ENCODE measurements at regions not wholly inside any gene's neighbourhood (a gene's known extent, or its start where the extent isn't known, plus 50 kb on each side); places are given as distances from the start of the nearest gene placed in this dataset.

- Histone ChIP-seq H2BK5ac (ENCODE audit: low read depth, low read length, poor library complexity, severe bottlenecking) (no peak overlapping the region), H3K4me2 (ENCODE audit: low read depth, low read length) (no peak overlapping the region), H4K5ac (ENCODE audit: low read depth, low read length) (no peak overlapping the region), H3K56ac (ENCODE audit: extremely low read depth, insufficient read depth, low read length) (no peak overlapping the region), H3K27ac (ENCODE audit: insufficient read depth, low read length) (no peak overlapping the region), H3K23ac (ENCODE audit: low read depth, low read length) (no peak overlapping the region), H4K91ac (ENCODE audit: insufficient read depth, low read depth, low read length) (no peak overlapping the region), H3K14ac (replicated peaks; ENCODE audit: low read depth, low read length) (no peak overlapping the region), H3K4ac (ENCODE audit: low read depth, low read length) (no peak overlapping the region), H3K36me3 (ENCODE audit: control insufficient read depth, insufficient read depth, low read length) (no peaks in the 10 kb centered on the region), H2AK5ac (ENCODE audit: low read depth, low read length) (no peak overlapping the region), H3K18ac (ENCODE audit: low read depth, low read length) (no peak overlapping the region), H2BK15ac (ENCODE audit: low read depth, low read length) (no peak overlapping the region), H4K20me1 (ENCODE audit: insufficient read depth, low read length) (no peaks in the 10 kb centered on the region), H2AK9ac (replicated peaks; ENCODE audit: low read depth, low read length, poor library complexity) (no peak overlapping the region), H3K9me1 (ENCODE audit: insufficient read depth, low read length) (no peaks in the 10 kb centered on the region), H2BK20ac (ENCODE audit: low read depth, low read length) (no peak overlapping the region), H3K9ac (ENCODE audit: low read depth, low read length) (no peak overlapping the region), H3K4me1 (ENCODE audit: control insufficient read depth, insufficient read depth, low read length) (no peaks in the 10 kb centered on the region), H2BK120ac (ENCODE audit: low read depth, low read length) (no peak overlapping the region), H3K79me1 (ENCODE audit: low read depth in 1 of 2, low read length in 2 of 2) (no peaks in the 10 kb centered on the region), H4K8ac (ENCODE audit: low read depth in 2 of 2, low read length in 2 of 2) (no peak overlapping the region), H3K9me3 (ENCODE audit: control insufficient read depth, insufficient read depth, low read length) (no peaks in the 10 kb centered on the region), H3K4me3 (ENCODE audit: insufficient read depth, low read depth, low read length) (no peak overlapping the region), H2AFZ (replicated peaks; ENCODE audit: low read length, poor library complexity) (no peak overlapping the region), H3K27me3 (ENCODE audit: control insufficient read depth, insufficient read depth, low read length) (no peaks in the 10 kb centered on the region)
- CTCF ChIA-PET = no interaction called here
- no peak for DNase-seq
- TF ChIP-seq POLR2A (IDR thresholded peaks at IDR 0.05; ENCODE audit: low read depth, low read length) (no peak), CHD1 (IDR thresholded peaks at IDR 0.05; ENCODE audit: low read depth, low read length) (no peak), NFE2L2 (IDR thresholded peaks at IDR 0.05; ENCODE audit: low read depth, low read length) (no peak), SMC3 (IDR thresholded peaks at IDR 0.05; ENCODE audit: low read depth, low read length) (no peak), BHLHE40 (IDR thresholded peaks at IDR 0.05; ENCODE audit: low read depth, low read length) (no peak), RCOR1 (IDR thresholded peaks at IDR 0.05; ENCODE audit: insufficient replicate concordance, low read length) (no peak), MXI1 (IDR thresholded peaks at IDR 0.05; ENCODE audit: borderline replicate concordance, low read depth, low read length) (no peak), ELK1 (IDR thresholded peaks at IDR 0.05; ENCODE audit: borderline replicate concordance, low read depth, low read length) (no peak), CTCF (conservative IDR thresholded peaks at IDR 0.05; ENCODE audit: low read depth, low read length) (no peak), FOS (IDR thresholded peaks at IDR 0.05; ENCODE audit: low read depth, low read length) (no peak), RFX5 (IDR thresholded peaks at IDR 0.05; ENCODE audit: low read depth, low read length) (no peak), RAD21 (IDR thresholded peaks at IDR 0.05; ENCODE audit: low read length) (no peak), CEBPB (IDR thresholded peaks at IDR 0.05; ENCODE audit: low read depth, low read length) (no peak), MAFK (IDR thresholded peaks at IDR 0.05; ENCODE audit: low read depth, low read length) (no peak), MAZ (IDR thresholded peaks at IDR 0.05; ENCODE audit: borderline replicate concordance, low read depth, low read length) (no peak)
- TF ChIP-seq, protein P1, sequence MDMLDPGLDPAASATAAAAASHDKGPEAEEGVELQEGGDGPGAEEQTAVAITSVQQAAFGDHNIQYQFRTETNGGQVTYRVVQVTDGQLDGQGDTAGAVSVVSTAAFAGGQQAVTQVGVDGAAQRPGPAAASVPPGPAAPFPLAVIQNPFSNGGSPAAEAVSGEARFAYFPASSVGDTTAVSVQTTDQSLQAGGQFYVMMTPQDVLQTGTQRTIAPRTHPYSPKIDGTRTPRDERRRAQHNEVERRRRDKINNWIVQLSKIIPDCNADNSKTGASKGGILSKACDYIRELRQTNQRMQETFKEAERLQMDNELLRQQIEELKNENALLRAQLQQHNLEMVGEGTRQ (IDR thresholded peaks at IDR 0.05; ENCODE audit: low read depth, low read length) = no peak
- no CpG with 5 or more reads among the region's 1 CpG for WGBS, 2 experiments (ENCODE audit: extremely low coverage in 2 of 2, insufficient read length in 1 of 2)
- no peak for ATAC-seq (ENCODE audit: low read depth)
- in situ Hi-C loops (cut with MboI; ENCODE audit: low sequenced_read_pairs) (no loop called here), intact Hi-C loops (cut with micrococcal nuclease) (no loop called here), dilution Hi-C loops (cut with HindIII; ENCODE audit: low sequenced_read_pairs, unreplicated experiment) (no loop called here)
- POLR2A ChIA-PET (ENCODE audit: unreplicated experiment) = no interaction called here
- BruUV-seq (replicated peaks) = no TSS peak
Observed at GRCh38 chr3:88235102-88235501, 85.3 kb downstream of the C3orf38 start.

All from IMR-90 (cell line).